CD4-positive, alpha-beta T cell treated with Interleukin-2 at 100 ng/mL for 4 hours (primary cell): ENCODE measurements at regions not wholly inside any gene's neighbourhood (a gene's known extent, or its start where the extent isn't known, plus 50 kb on each side); places are given as distances from the start of the nearest gene placed in this dataset.

Experiments
- DNase-seq: peaks from one replicate; pipeline ENCODE4 v3.0.0-alpha.2; 2020; ENCODE audit warnings: low spot score

- no peak for DNase-seq
Observed at GRCh38 chr6:134739299-134740026, 210.4 kb downstream of the ALDH8A1 start.

GRCh38 chr6:134738211-134738885 is 211.6 kb downstream of the ALDH8A1 start:
- no peak for DNase-seq

GRCh38 chr6:134735461-134735860 is 214.4 kb downstream of the ALDH8A1 start:
- no peak for DNase-seq

GRCh38 chr6:134734312-134734869 is 215.5 kb downstream of the ALDH8A1 start:
- DNase-seq, result no peak

GRCh38 chr6:134733801-134734200 is 216.1 kb downstream of the ALDH8A1 start:
- DNase-seq, result no peak

DNA sequence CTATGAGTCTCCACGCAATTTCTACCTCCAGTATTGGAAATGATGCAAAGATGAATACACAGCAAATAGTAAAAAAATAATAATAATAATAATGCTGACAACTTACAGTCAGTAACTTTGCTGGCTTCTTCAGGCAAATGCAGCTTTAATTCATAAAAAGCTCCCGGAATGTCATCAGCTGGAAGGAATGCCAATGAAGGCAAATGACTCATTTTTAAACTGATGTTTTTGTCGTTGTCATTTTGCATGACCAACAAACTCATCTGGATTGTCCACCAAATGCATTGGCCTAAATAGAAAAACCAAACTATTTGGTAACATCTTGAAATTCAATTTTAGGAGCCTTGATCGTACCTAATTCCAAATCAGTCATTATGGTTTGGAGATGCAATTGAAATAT is 217.1 kb downstream of the ALDH8A1 start:
- DNase-seq, result no peak

DNA sequence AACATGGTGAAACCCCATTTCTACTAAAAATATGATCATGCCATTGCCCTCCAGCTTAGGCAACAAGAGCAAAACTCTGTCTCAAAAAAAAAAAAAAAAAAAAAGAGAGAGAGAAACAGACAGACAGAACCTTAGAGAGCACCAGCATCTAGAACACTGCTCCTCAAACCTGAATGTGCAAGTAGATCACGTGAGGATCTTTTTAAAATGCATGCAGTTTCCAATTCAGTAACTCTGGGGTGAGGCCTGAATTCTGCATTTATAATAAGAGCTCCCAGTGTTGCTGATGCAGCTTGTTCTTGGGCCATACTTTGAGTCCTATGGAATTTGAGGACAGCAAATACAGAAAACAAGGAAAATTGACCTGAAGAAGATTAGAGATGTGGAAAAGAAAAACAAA is 218.3 kb downstream of the ALDH8A1 start:
- no peak for DNase-seq

DNA sequence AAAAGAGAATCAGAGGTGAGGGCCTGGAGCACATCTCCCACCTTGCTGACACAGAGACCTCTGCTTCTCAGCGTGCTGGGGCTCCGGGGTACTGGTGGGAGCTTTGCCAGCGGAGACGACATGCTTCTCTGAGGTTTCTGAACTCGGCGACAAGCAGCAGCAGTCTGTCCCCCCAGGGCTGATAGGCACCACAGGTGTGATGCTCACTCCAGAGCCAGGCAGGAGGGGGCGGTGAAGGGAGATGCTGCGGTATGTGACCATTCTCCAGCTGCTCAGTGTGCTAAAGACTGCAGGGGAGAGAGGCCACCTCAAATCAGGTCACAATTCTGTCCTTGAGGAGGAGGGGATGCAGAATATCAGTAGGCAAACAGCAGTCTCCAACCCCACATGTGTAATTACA is 219.9 kb downstream of the ALDH8A1 start:
- DNase-seq, result no peak

DNA sequence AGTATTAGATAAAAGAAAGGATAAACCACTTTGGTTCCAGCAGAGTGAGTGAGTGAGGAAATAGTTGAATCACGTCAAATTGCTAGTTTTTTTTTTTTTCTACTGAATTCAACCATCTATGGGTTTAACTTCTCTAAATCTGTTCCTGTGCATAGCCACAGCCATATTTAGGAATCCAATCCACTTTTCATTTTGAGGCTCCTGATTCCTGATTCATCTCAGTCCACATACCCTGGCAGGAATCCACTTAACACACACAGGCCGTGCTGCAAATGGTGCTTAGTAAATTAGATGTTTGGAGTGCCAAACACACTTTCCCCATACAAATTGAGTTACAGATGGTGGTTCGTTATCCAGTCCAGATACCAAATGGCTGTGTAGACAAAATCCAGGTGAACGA is 220.3 kb downstream of the ALDH8A1 start:
- no peak for DNase-seq

- no peak for DNase-seq
Observed at GRCh38 chr6:134727081-134727480, 222.8 kb downstream of the ALDH8A1 start.

- no peak for DNase-seq
Observed at GRCh38 chr6:134725590-134725989, 224.3 kb downstream of the ALDH8A1 start.

DNA sequence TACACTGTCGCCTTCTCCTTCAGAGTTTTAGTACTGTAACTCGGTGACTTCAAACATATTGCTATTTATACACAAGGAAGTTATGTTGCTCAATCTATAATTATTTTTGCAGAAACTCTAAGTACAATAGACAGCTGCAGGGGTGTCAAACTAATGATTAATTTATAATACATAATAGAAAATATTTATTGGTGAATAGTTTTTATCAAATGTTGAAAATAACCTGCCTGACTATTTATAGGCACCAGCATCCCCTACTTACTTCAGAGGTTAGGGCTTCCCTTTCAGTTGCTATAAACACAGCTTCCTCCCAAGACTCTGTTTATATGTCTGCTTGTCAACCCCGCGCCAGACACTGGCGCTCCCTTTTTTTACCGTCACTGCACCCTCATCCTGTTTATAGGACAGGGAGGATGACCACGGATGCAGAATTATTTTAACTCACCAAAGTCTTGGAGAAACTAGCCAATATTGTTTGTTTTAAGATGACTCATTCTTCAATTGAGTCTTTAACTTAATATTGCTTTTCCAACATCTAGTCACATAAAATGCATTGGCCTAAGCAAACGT is 225.0 kb downstream of the ALDH8A1 start:
- no peak for DNase-seq

DNA sequence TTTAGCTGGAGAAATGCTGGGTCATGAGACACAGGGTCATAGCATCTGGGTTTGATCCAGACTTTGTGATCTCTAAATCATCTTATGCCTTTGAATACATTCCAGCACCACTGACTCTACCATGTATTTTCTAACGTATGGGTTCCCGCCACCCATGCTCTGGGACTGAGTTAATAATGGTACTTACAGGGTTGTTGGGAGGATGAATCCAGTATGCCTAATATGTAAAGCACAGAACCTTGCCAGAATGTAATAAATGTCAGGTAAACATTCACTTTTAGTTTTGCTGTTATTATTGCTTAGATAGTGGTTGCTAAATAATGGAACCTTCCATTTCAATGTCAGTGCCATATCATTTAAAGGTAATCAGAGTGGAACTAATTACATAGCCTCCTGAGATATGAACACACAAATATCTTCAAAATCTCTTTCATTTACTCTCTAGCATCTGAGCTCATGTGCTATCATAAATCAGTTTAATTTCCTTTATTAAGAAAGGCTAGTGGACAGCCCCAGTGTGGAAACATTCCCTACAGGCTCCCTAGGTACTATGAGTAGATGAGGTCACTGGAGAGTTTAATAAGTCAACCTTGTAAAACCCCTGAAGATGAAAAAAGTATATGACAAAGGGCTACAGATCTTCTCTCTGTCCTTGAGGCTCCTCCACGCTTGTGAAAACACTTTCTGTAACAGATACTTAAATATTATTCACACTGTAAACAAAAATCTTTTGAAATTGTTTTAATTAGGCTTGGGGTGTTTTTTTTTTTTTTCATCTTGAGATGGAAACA is 226.6 kb downstream of the ALDH8A1 start:
- no peak for DNase-seq

DNA sequence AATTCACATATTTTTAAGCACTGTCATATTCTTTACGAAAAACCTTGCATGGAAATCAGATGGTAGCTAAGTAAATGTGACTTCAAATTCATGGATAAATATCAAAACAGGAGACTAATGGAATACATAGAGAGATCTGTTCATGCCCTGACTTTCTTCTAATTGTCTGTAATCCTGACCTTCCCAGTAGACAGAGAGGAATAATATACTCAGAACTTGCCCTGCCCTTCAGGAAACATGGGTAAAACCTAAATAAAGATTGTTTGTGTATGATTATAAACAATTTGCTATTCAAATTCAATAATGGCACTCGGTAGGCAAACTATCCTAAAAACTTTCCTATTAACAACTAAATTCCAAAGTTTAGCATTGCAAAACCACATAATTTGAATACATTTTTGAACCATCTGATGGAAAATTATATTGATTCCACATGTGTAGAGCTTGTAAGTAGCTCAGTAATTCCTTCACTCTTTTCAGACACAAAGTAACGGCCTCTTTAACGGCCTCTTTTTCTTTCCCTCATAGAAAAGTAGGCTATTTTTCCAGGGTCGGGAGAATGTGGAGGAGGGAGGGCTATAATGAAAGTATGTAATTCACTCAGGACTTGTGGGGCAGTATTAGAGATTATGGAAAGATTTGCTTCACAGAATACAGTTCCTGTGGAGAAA is 227.6 kb downstream of the ALDH8A1 start:
- DNase-seq, result no peak

DNA sequence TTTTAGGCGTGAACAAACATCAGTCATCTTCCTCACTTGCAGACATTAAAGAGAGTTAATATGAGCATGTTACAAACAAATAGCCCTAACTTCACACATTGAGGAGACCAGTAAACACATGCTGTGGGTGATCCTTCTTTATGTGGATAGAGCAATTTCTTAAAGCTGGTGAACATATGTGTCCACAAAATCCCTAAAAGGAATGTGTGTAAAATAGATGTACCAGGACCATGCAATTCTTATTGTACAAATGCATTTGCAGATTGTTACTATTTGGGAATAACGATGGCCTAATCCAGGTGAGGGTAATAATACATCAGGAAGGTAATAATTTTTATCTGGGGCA is 228.9 kb downstream of the ALDH8A1 start:
- no peak for DNase-seq

- DNase-seq, result no peak
Observed at GRCh38 chr6:134720353-134721059, 229.4 kb downstream of the ALDH8A1 start.

- no peak for DNase-seq
Observed at GRCh38 chr6:134719911-134720310, 230.0 kb downstream of the ALDH8A1 start.

DNA sequence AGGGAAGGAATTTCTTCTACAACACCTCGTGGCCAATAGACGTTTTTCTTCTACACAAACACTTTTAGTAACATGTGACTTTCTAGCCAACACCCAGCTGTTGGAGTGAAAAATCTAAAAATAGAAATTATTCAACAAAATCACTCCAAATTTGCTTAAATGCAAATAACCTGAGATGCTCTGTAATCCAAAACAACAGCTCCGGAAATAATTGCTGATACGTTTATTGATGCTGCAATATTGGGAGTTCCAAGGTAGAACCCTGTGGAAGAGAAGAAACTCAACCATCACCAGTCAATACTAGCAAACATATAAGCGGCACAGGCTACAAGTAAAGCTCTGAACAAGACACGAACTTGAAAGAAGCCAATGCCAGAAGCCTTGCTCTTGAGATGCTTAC is 230.6 kb downstream of the ALDH8A1 start:
- DNase-seq, result no peak

DNA sequence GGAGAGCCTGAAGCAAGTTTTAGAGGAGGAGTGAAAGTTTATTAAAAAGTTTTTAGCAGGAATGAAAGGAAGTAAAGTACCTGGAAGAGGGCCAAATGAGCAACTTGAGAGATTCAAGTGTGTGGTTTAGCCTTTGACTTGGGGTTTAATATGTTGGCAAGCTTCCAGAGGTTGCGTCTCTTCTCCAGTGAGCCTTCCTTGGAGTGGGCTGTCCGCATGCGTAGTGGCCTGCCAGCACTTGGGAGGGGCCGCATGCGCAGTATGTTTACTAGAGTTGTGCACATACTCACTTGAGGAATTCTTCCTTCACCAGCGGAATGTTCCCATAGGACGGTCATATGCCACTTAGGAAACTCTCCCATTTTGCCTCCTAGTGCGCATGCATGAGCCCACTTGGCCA is 235.2 kb downstream of the ALDH8A1 start:
- DNase-seq, result no peak

GRCh38 chr6:134714113-134714512 is 235.8 kb downstream of the ALDH8A1 start:
- no peak for DNase-seq

- DNase-seq, result no peak
Observed at GRCh38 chr6:134712311-134712710, 237.6 kb downstream of the ALDH8A1 start.
